OCI-LY3 (cell line): ENCODE measurements at regions not wholly inside any gene's neighbourhood (a gene's known extent, or its start where the extent isn't known, plus 50 kb on each side); places are given as distances from the start of the nearest gene placed in this dataset.

ENCODE experiments used
- H2AFZ ChIP-seq: fragments of 200-600, 300-600 bp; shearing (Covaris generic); 2 replicates; pipeline ENCODE4 v1.6.0; 2014; ENCODE audit warnings: antibody characterized with exemption, low read depth, low read length
- H3K27ac ChIP-seq: fragments of 200-600, 300-600 bp; sonication (generic); 2 replicates; pipeline ENCODE4 v1.5.1; 2014; ENCODE audit warnings: mild to moderate bottlenecking, low read length, moderate library complexity, mixed read lengths
- H3K27me3 ChIP-seq: fragments of 200-600, 300-600 bp; sonication (generic); 2 replicates; pipeline ENCODE4 v1.6.1; 2014; ENCODE audit warnings: low read depth, low read length, mixed read lengths
- H3K36me3 ChIP-seq: fragments of 200-600, 300-600 bp; sonication (generic); replicated peaks from 2 replicates; pipeline ENCODE3; 2014; ENCODE audit warnings: low read depth, low read length, mixed read lengths
- H3K4me1 ChIP-seq: fragments of 300-600, 200-600 bp; sonication (generic); 2 replicates; pipeline ENCODE4 v1.6.1; 2014; ENCODE audit warnings: low read length, mixed read lengths
- H3K4me2 ChIP-seq: fragments of 200-600, 300-600 bp; sonication (generic); 2 replicates; pipeline ENCODE4 v1.6.1; 2014; ENCODE audit warnings: low read length, mixed read lengths
- H3K4me3 ChIP-seq: fragments of 300-600, 200-600 bp; sonication (generic); 2 replicates; pipeline ENCODE4 v1.5.1; 2014; ENCODE audit warnings: antibody characterized with exemption, mild to moderate bottlenecking, low read length, moderate library complexity
- H3K79me2 ChIP-seq: fragments of 300-600, 200-600 bp; shearing (Covaris generic); 2 replicates; pipeline ENCODE4 v1.6.1; 2014; ENCODE audit warnings: mild to moderate bottlenecking, low read length, mixed read lengths
- H3K9ac ChIP-seq: fragments of 300-600, 200-600 bp; shearing (Covaris generic); 2 replicates; pipeline ENCODE4 v1.6.0; 2014; ENCODE audit warnings: mild to moderate bottlenecking, low read length, moderate library complexity
- H3K9me3 ChIP-seq: fragments of 200-600, 300-600 bp; shearing (Covaris generic); 2 replicates; pipeline ENCODE4 v1.6.1; 2014; ENCODE audit warnings: low read length, mixed read lengths; ENCODE audit not compliant: insufficient read depth
- H4K20me1 ChIP-seq: fragments of 200-600, 300-600 bp; sonication (generic); 2 replicates; pipeline ENCODE4 v1.6.1; 2016; ENCODE audit warnings: low read length, mixed read lengths; ENCODE audit not compliant: insufficient read depth
- EZH2phosphoT487 ChIP-seq: fragments of 200-600 bp; shearing (Covaris generic); IDR thresholded peaks from 2 replicates; pipeline ENCODE4 v1.6.1; 2018; ENCODE audit warnings: antibody characterized with exemption, mixed run types, low read depth
- TF ChIP-seq, protein P1 (sequence below): fragments of 200-600, 300-600 bp; sonication (generic); IDR thresholded peaks from 2 replicates; pipeline ENCODE4 v1.5.1; 2014; ENCODE audit warnings: antibody characterized with exemption, low read length, low read depth

DNA sequence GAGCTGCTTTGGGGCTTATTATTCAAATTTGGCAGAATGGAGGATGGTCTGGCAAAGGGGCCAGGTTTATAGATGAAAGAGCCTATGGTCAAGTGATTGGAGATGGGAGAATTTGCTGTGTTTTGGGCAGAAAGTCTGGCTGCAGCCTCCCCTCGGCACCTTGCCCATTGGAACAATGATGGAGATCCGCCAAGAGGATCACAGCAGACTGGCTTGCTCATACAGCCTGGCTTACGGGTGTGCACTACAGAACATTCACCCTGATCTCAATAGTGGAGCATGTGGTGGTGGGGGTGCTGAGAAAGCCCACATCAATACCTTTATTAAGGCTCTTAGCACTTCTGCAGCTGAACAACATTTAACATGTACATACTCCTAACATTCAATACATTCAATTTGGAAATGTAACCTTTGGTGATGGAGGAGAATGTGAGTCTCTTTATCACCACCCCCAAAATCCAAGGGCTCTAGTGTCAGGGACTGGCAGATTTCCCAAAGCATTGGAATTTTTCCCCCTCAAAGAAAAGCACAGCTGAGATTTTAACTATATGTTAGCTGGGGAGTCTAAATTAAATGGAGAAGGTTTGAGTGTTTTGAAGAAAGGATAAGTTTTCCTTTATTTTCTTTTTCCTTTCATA lies 118.4 kb upstream of the TMC3 start:
- Histone ChIP-seq H3K36me3 (no peaks in the 10 kb centered on the region), H3K79me2 (no peaks in the 10 kb centered on the region), H2AFZ (no peak overlapping the region), H4K20me1 (no peaks in the 10 kb centered on the region), H3K27me3 (peaks cover 49% of the 10 kb centered on the region), H3K4me1 (no peaks in the 10 kb centered on the region), H3K4me2 (no peak overlapping the region), H3K27ac (no peak overlapping the region), H3K9ac (no peak overlapping the region), H3K4me3 (no peak overlapping the region), H3K9me3 (no peaks in the 10 kb centered on the region)
- no peak for TF ChIP-seq EZH2phosphoT487
- TF ChIP-seq, protein P1, sequence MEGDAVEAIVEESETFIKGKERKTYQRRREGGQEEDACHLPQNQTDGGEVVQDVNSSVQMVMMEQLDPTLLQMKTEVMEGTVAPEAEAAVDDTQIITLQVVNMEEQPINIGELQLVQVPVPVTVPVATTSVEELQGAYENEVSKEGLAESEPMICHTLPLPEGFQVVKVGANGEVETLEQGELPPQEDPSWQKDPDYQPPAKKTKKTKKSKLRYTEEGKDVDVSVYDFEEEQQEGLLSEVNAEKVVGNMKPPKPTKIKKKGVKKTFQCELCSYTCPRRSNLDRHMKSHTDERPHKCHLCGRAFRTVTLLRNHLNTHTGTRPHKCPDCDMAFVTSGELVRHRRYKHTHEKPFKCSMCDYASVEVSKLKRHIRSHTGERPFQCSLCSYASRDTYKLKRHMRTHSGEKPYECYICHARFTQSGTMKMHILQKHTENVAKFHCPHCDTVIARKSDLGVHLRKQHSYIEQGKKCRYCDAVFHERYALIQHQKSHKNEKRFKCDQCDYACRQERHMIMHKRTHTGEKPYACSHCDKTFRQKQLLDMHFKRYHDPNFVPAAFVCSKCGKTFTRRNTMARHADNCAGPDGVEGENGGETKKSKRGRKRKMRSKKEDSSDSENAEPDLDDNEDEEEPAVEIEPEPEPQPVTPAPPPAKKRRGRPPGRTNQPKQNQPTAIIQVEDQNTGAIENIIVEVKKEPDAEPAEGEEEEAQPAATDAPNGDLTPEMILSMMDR: no peak

- no peak overlapping the region for H3K4me2 ChIP-seq
- H3K36me3 ChIP-seq: no peaks in the 10 kb centered on the region
- H3K79me2 ChIP-seq: no peaks in the 10 kb centered on the region
- no peak overlapping the region for H3K27ac ChIP-seq
- H3K4me3 ChIP-seq: no peak overlapping the region
- no peaks in the 10 kb centered on the region for H3K4me1 ChIP-seq
- peaks cover 49% of the 10 kb centered on the region for H3K27me3 ChIP-seq
- H3K9me3 ChIP-seq: no peaks in the 10 kb centered on the region
- no peaks in the 10 kb centered on the region for H4K20me1 ChIP-seq
- no peak overlapping the region for H2AFZ ChIP-seq
- H3K9ac ChIP-seq: no peak overlapping the region
- TF ChIP-seq EZH2phosphoT487: no peak
- TF ChIP-seq, protein P1: no peak
Measured at GRCh38 chr15:81491414-81492096, 117.5 kb upstream of the TMC3 start.

DNA sequence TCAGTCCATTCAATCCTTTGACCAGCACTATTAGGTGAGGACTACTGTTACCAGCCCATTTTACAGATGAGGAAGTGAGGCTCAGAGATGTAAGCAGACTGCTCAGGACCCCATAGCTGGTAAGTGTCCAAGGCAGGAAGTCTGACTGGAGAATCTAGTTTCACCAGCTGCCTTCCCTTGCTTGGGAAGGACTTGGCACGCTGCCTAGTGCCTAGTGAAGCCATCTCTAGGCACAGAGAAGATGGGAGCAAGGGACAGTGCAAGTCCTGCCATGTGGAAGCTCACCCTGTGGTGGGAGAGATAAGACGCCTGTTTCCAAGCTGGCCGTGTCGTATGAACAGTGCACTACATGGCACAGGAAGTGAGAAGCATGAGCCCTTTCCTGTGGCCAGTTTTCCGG lies 111.8 kb upstream of the TMC3 start:
- Histone ChIP-seq H2AFZ (no peak overlapping the region), H4K20me1 (no peaks in the 10 kb centered on the region), H3K4me2 (no peak overlapping the region), H3K9ac (no peak overlapping the region), H3K27me3 (peaks cover 23% of the 10 kb centered on the region), H3K9me3 (no peaks in the 10 kb centered on the region), H3K79me2 (no peaks in the 10 kb centered on the region), H3K4me1 (no peaks in the 10 kb centered on the region), H3K27ac (no peak overlapping the region), H3K36me3 (no peaks in the 10 kb centered on the region), H3K4me3 (no peak overlapping the region)
- TF ChIP-seq EZH2phosphoT487: no peak
- TF ChIP-seq, protein P1: no peak

- Histone ChIP-seq H3K79me2 (no peaks in the 10 kb centered on the region), H3K27ac (no peak overlapping the region), H4K20me1 (no peaks in the 10 kb centered on the region), H3K4me1 (no peaks in the 10 kb centered on the region), H3K9me3 (no peaks in the 10 kb centered on the region), H3K4me2 (no peak overlapping the region), H3K27me3 (peaks cover 19% of the 10 kb centered on the region; the same call in 1 of the 2 replicates), H3K36me3 (no peaks in the 10 kb centered on the region), H2AFZ (no peak overlapping the region), H3K4me3 (no peak overlapping the region), H3K9ac (no peak overlapping the region)
- TF ChIP-seq, protein P1: no peak
- no peak for TF ChIP-seq EZH2phosphoT487
Measured at GRCh38 chr15:81484086-81484955, 110.3 kb upstream of the TMC3 start.
